B cell (primary cell): ENCODE measurements at regions not wholly inside any gene's neighbourhood (a gene's known extent, or its start where the extent isn't known, plus 50 kb on each side); places are given as distances from the start of the nearest gene placed in this dataset.

Experiments used
- ATAC-seq: fragments of 200-7000 bp; cut with Tn5 transposase; one replicate; pipeline ENCODE4 v1.10.0; 2021; ENCODE audit warnings: low read depth, mild to moderate bottlenecking, moderate number of reproducible peaks, moderate library complexity
- CTCF ChIA-PET: fragments of 350-600 bp; sonication (Branson Sonifier 250); formaldehyde crosslinking; loops from one replicate; lab custom pipeline; 2021; ENCODE audit warnings: antibody characterized with exemption, inconsistent platforms; lab: Charles Lee
- POLR2A ChIA-PET: fragments of 350-600 bp; sonication (Branson Sonifier 250); formaldehyde crosslinking; loops from one replicate; lab custom pipeline; 2021; ENCODE audit warnings: antibody characterized with exemption; lab: Charles Lee
- DNase-seq: peaks from one replicate; pipeline ENCODE4 v3.0.0; 2013
- H2AFZ ChIP-seq: 2 replicates; pipeline ENCODE4 v1.6.1; 2012; ENCODE audit warnings: mild to moderate bottlenecking, low read depth, low read length; ENCODE audit not compliant: insufficient read depth, poor library complexity, severe bottlenecking
- H3K27ac ChIP-seq, 2 donors: 1 replicate in 1 of 2; 2 replicates in 1 of 2; pipeline ENCODE4 v1.5.1; 2012 to 2013; ENCODE audit warnings: low read length in 2 of 2, mild to moderate bottlenecking in 2 of 2, moderate library complexity in 1 of 2
- H3K27me3 ChIP-seq, 4 experiments: fragments of 200-600 bp in 1 of 4; sonication (generic) in 1 of 4; replicated peaks in 1 of 4; 1 replicate in 2 of 4; 2 replicates in 2 of 4; pipeline versions ENCODE4 v1.6.1 to v1.7.0; 2013 to 2016; ENCODE audit warnings: low read length in 3 of 4, mild to moderate bottlenecking in 2 of 4, mixed read lengths in 1 of 4, moderate library complexity in 1 of 4; ENCODE audit not compliant: insufficient read depth in 4 of 4, control insufficient read depth in 3 of 4; ENCODE audit errors: control extremely low read depth in 1 of 4
- H3K36me3 ChIP-seq, 2 experiments: replicated peaks in 1 of 2; 1 replicate in 1 of 2; 2 replicates in 1 of 2; pipeline versions ENCODE4 v1.6.1 to v1.7.1; 2013; ENCODE audit warnings: low read length in 1 of 2; ENCODE audit not compliant: insufficient read depth in 2 of 2, control insufficient read depth in 1 of 2; ENCODE audit errors: control extremely low read depth in 1 of 2, extremely low read depth in 1 of 2
- H3K4me1 ChIP-seq, 2 donors: fragments of 200-600 bp in 1 of 2; sonication (generic) in 1 of 2; 1 replicate in 1 of 2; 2 replicates in 1 of 2; pipeline versions ENCODE4 v1.5.1 to v1.6.1; 2013 to 2017; ENCODE audit warnings: low read length in 2 of 2; ENCODE audit not compliant: control insufficient read depth in 2 of 2, insufficient read depth in 2 of 2
- H3K4me2 ChIP-seq: replicated peaks from 2 replicates; pipeline ENCODE3; 2012; ENCODE audit warnings: mild to moderate bottlenecking, low read depth, low read length; ENCODE audit not compliant: poor library complexity, severe bottlenecking
- H3K4me3 ChIP-seq, 5 experiments: fragments of 200-600 bp in 1 of 5; sonication (generic) in 1 of 5; 1 replicate in 3 of 5; 2 replicates in 2 of 5; pipeline versions ENCODE4 v1.5.1 to v1.7.0; 2011 to 2016; ENCODE audit warnings: low read length in 4 of 5, mild to moderate bottlenecking in 4 of 5, low read depth in 2 of 5, control low read depth in 1 of 5, moderate library complexity in 1 of 5; ENCODE audit not compliant: insufficient read depth in 1 of 5; ENCODE audit errors: control extremely low read depth in 1 of 5, extremely low read depth in 1 of 5
- H3K79me2 ChIP-seq: fragments of 200-600 bp; sonication (generic); one replicate; pipeline ENCODE4 v1.6.0; 2016; ENCODE audit warnings: low read length; ENCODE audit not compliant: control insufficient read depth, insufficient read depth
- H3K9ac ChIP-seq: fragments of 200-600 bp; sonication (generic); 2 replicates; pipeline ENCODE4 v1.6.1; 2017; ENCODE audit warnings: mild to moderate bottlenecking, low read length, moderate library complexity
- H3K9me3 ChIP-seq, 3 donors: one replicate each; pipeline versions ENCODE4 v1.6.1 to v1.7.1; 2013; ENCODE audit warnings: low read length in 2 of 3; ENCODE audit not compliant: control insufficient read depth in 2 of 3, insufficient read depth in 1 of 3; ENCODE audit errors: control extremely low read depth in 1 of 3
- H4K20me1 ChIP-seq: 2 replicates; pipeline ENCODE4 v1.6.0; 2012; ENCODE audit warnings: mild to moderate bottlenecking, low read length; ENCODE audit not compliant: insufficient read depth, control insufficient read depth, poor library complexity, severe bottlenecking
- H3K27ac Mint-ChIP-seq: one replicate; pipeline ENCODE4 v1.8.0; 2021; ENCODE audit warnings: mixed read lengths
- H3K27me3 Mint-ChIP-seq: one replicate; pipeline ENCODE4 v1.8.0; 2021; ENCODE audit warnings: mixed read lengths
- H3K4me1 Mint-ChIP-seq: one replicate; pipeline ENCODE4 v1.8.0; 2021; ENCODE audit warnings: mixed read lengths
- H3K4me3 Mint-ChIP-seq: one replicate; pipeline ENCODE4 v1.8.0; 2021; ENCODE audit warnings: mixed read lengths
- H3K9me3 Mint-ChIP-seq: one replicate; pipeline ENCODE4 v1.8.0; 2022; ENCODE audit warnings: mixed read lengths; ENCODE audit not compliant: insufficient read depth
- CTCF ChIP-seq: fragments of 200-600 bp; IDR thresholded peaks from one replicate; pipeline ENCODE4 v1.8.0; 2022; ENCODE audit warnings: antibody characterized with exemption, mild to moderate bottlenecking
- EZH2 ChIP-seq: IDR thresholded peaks from 2 replicates; pipeline ENCODE4 v1.6.1; 2012; ENCODE audit warnings: borderline replicate concordance, low read depth, mild to moderate bottlenecking, moderate library complexity, low read length; ENCODE audit not compliant: insufficient read depth, poor library complexity, severe bottlenecking
- intact Hi-C: fragments of 100-400 bp; cut with micrococcal nuclease; formaldehyde crosslinking; loops from one replicate; pipeline ENCODE4 v1.10.0; 2022

- Histone ChIP-seq H2AFZ (no peak overlapping the region), H3K79me2 (no peaks in the 10 kb centered on the region), H3K27ac (no peak overlapping the region), H3K9me3 (no peaks in the 10 kb centered on the region), H3K27me3 (no peaks in the 10 kb centered on the region), H4K20me1 (no peaks in the 10 kb centered on the region), H3K4me3 (no peak overlapping the region), H3K4me1 (no peaks in the 10 kb centered on the region), H3K4me2 (no peak overlapping the region), H3K9ac (no peak overlapping the region), H3K36me3 (no peaks in the 10 kb centered on the region)
- ChIA-PET CTCF (no interaction called here), POLR2A (no interaction called here)
- Mint-ChIP-seq H3K27me3 (no peaks in the 10 kb centered on the region), H3K27ac (no peak overlapping the region), H3K4me3 (no peak overlapping the region), H3K4me1 (no peaks in the 10 kb centered on the region), H3K9me3 (peaks cover 2% of the 10 kb centered on the region)
- ATAC-seq (no peak), DNase-seq (no peak)
- intact Hi-C loops = no loop called here
- no peak for TF ChIP-seq CTCF
- TF ChIP-seq EZH2 = no peak
These were observed 756.1 kb upstream of the DPPA4 start for GRCh38 chr3:110093411-110093810.

DNA sequence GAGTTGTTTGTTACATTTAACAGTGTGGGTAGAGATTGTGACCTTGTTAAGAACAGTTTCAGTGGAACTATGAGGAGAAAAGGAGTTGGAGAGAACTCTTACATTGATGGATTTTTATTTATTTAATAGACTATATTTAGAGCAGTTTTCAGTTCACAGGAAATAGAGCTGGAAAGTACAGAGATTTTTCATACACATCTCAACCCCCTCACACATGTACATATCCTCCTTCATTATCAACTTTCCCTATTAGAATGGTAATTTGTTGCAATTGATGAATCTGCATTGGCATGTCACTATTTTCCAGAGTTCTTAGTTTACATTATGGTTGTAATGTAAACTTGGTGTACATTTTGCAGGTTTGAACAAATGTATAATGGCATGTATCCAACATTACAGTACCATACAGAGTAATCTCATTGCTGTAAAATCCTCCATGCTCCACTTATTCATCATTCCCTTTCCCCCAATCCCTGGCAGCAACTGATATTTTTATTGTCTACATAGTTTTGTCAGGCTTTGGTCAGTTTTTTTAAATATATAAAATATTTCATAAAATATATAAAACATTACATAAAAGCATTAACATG lies 756.6 kb upstream of the DPPA4 start:
- Mint-ChIP-seq H3K4me1 (no peaks in the 10 kb centered on the region), H3K27me3 (no peaks in the 10 kb centered on the region), H3K4me3 (no peak overlapping the region), H3K9me3 (peaks cover 2% of the 10 kb centered on the region), H3K27ac (no peak overlapping the region)
- Histone ChIP-seq H4K20me1 (no peaks in the 10 kb centered on the region), H3K9me3 (no peaks in the 10 kb centered on the region), H3K9ac (no peak overlapping the region), H3K27ac (no peak overlapping the region), H3K79me2 (no peaks in the 10 kb centered on the region), H3K4me1 (no peaks in the 10 kb centered on the region), H3K4me2 (no peak overlapping the region), H3K4me3 (no peak overlapping the region), H2AFZ (no peak overlapping the region), H3K36me3 (no peaks in the 10 kb centered on the region), H3K27me3 (no peaks in the 10 kb centered on the region)
- TF ChIP-seq EZH2 (no peak), CTCF (no peak)
- DNase-seq (no peak), ATAC-seq (no peak)
- CTCF ChIA-PET = no interaction called here
- intact Hi-C loops = no loop called here
- POLR2A ChIA-PET = no interaction called here
